CD4-positive, alpha-beta T cell treated with Interferon alpha-2 for 1 hour (primary cell): ENCODE measurements at regions not wholly inside any gene's neighbourhood (a gene's known extent, or its start where the extent isn't known, plus 50 kb on each side); places are given as distances from the start of the nearest gene placed in this dataset.
"Not testable (repeated sequence)": the region's sequence is repeated elsewhere in the genome, so short reads cannot be mapped to it uniquely, and the experiment has no call there.

Source experiments
- DNase-seq, 2 donors: peaks; one replicate each; pipeline ENCODE4 v3.0.0-alpha.2; 2020 to 2022

- no peak for DNase-seq
Observed at GRCh38 chr12:73726881-73727280, 810.8 kb upstream of the ATXN7L3B start.

- no peak for DNase-seq
Observed at GRCh38 chr12:73731658-73732057, 806.0 kb upstream of the ATXN7L3B start.

GRCh38 chr12:73769337-73769736 is 768.3 kb upstream of the ATXN7L3B start:
- DNase-seq = no peak

- no peak for DNase-seq
Observed at GRCh38 chr12:73798523-73798922, 739.1 kb upstream of the ATXN7L3B start.

- no peak for DNase-seq
Observed at GRCh38 chr12:73815072-73815645, 722.5 kb upstream of the ATXN7L3B start.

- DNase-seq = no peak
Observed at GRCh38 chr12:73817161-73817560, 720.5 kb upstream of the ATXN7L3B start.

GRCh38 chr12:73833746-73834145 is 703.9 kb upstream of the ATXN7L3B start:
- DNase-seq = no peak

GRCh38 chr12:73841963-73842362 is 695.7 kb upstream of the ATXN7L3B start:
- no peak for DNase-seq

GRCh38 chr12:73863546-73863945 is 674.1 kb upstream of the ATXN7L3B start:
- DNase-seq = no peak

- no peak for DNase-seq
Observed at GRCh38 chr12:73867147-73867546, 670.5 kb upstream of the ATXN7L3B start.

GRCh38 chr12:73877291-73877690 is 660.3 kb upstream of the ATXN7L3B start:
- DNase-seq = not testable (repeated sequence)

- no peak for DNase-seq
Observed at GRCh38 chr12:73892201-73892600, 645.4 kb upstream of the ATXN7L3B start.

- DNase-seq = no peak
Observed at GRCh38 chr12:73898645-73899044, 639.0 kb upstream of the ATXN7L3B start.

- DNase-seq = no peak
Observed at GRCh38 chr12:73902260-73902659, 635.4 kb upstream of the ATXN7L3B start.

- DNase-seq = no peak
Observed at GRCh38 chr12:73906757-73907156, 630.9 kb upstream of the ATXN7L3B start.

GRCh38 chr12:73935817-73936216 is 601.8 kb upstream of the ATXN7L3B start:
- DNase-seq = no peak

- DNase-seq = no peak
Observed at GRCh38 chr12:73947326-73948026, 590.2 kb upstream of the ATXN7L3B start.

- no peak for DNase-seq
Observed at GRCh38 chr12:73950507-73950906, 587.1 kb upstream of the ATXN7L3B start.

- DNase-seq = no peak
Observed at GRCh38 chr12:73951956-73952703, 585.5 kb upstream of the ATXN7L3B start.

- DNase-seq = no peak
Observed at GRCh38 chr12:73964641-73965040, 573.0 kb upstream of the ATXN7L3B start.

- no peak for DNase-seq
Observed at GRCh38 chr12:73973486-73973885, 564.1 kb upstream of the ATXN7L3B start.

- DNase-seq = no peak
Observed at GRCh38 chr12:73984552-73984951, 553.1 kb upstream of the ATXN7L3B start.

GRCh38 chr12:73991138-73991537 is 546.5 kb upstream of the ATXN7L3B start:
- DNase-seq = no peak

GRCh38 chr12:73998894-73999293 is 538.7 kb upstream of the ATXN7L3B start:
- no peak for DNase-seq
